K562 (cell line): ENCODE measurements at regions not wholly inside any gene's neighbourhood (a gene's known extent, or its start where the extent isn't known, plus 50 kb on each side); places are given as distances from the start of the nearest gene placed in this dataset.

Experiments used
- ATAC-seq: fragments of 200-7000 bp; cut with Tn5 transposase; 3 replicates; pipeline ENCODE4 v1.9.1; 2020; ENCODE audit warnings: moderate library complexity
- BruUV-seq: library from RNA; stranded (reverse); fragments of 400-500 nt; replicated peaks from 2 replicates; lab custom pipeline; 2021; lab: Mats Ljungman, UMichigan
- CTCF ChIA-PET: fragments of 300-600 bp; formaldehyde crosslinking; extraction: SDS; loops from one replicate; lab custom pipeline; 2021; ENCODE audit warnings: low intra/inter-chr PET ratio; lab: Yijun Ruan, JAX
- POLR2A ChIA-PET: fragments of 300-600, 350-650 bp; sonication (Branson Sonifier 250); formaldehyde crosslinking; extraction: SDS; loops from one replicate; lab custom pipeline; 2021; ENCODE audit warnings: antibody characterized with exemption, inconsistent platforms; lab: Yijun Ruan, JAX
- DNase-seq, 4 experiments: peaks; one replicate each; pipeline versions ENCODE4 v3.0.0 to v3.0.0-alpha.2; 2011 to 2018; ENCODE audit warnings: low spot score in 3 of 4, mixed read lengths in 3 of 4; ENCODE audit errors: extremely low read depth in 1 of 4
- FAIRE-seq: peaks from 2 replicates; lab custom pipeline; 2011; peaks lifted over from hg19 to GRCh38; lab: Jason Lieb, UNC
- H2AFZ ChIP-seq: 2 replicates; pipeline ENCODE4 v1.6.0; 2011; ENCODE audit warnings: low read depth, low read length, control low read depth, inconsistent platforms
- H3K27ac ChIP-seq: fragments of 200-600 bp; 3 replicates; pipeline ENCODE4 v1.8.0; 2011; ENCODE audit warnings: low read depth, mild to moderate bottlenecking, control low read depth, inconsistent platforms, low read length, moderate library complexity, mixed read lengths; ENCODE audit errors: extremely low read depth
- H3K27me3 ChIP-seq, 2 experiments: fragments of 300-600 bp in 1 of 2; 2 replicates in 1 of 2; 3 replicates in 1 of 2; pipeline versions ENCODE4 v1.6.0 to v1.8.0; 2011; ENCODE audit warnings: inconsistent platforms in 2 of 2, low read length in 2 of 2, mild to moderate bottlenecking in 1 of 2, mixed read lengths in 1 of 2, moderate library complexity in 1 of 2; ENCODE audit not compliant: control insufficient read depth in 2 of 2, insufficient read depth in 2 of 2
- H3K36me3 ChIP-seq: fragments of 300-600 bp; 3 replicates; pipeline ENCODE4 v1.8.0; 2011; ENCODE audit warnings: mild to moderate bottlenecking, low read length, inconsistent platforms; ENCODE audit not compliant: control insufficient read depth, insufficient read depth
- H3K4me1 ChIP-seq, 2 experiments: fragments of 200-600 bp in 1 of 2; replicated peaks in 1 of 2; 2 replicates in 1 of 2; 3 replicates in 1 of 2; pipeline versions ENCODE4 v1.5.1 to v1.8.0; 2011; ENCODE audit warnings: inconsistent platforms in 2 of 2, low read length in 2 of 2, mild to moderate bottlenecking in 1 of 2, mixed read lengths in 1 of 2, moderate library complexity in 1 of 2; ENCODE audit not compliant: control insufficient read depth in 2 of 2, insufficient read depth in 2 of 2
- H3K4me2 ChIP-seq: 2 replicates; pipeline ENCODE4 v1.6.1; 2011; ENCODE audit warnings: low read length, control low read depth, inconsistent platforms, mixed read lengths; ENCODE audit not compliant: insufficient read depth
- H3K4me3 ChIP-seq: fragments of 200-600 bp; sonication (generic), shearing (Covaris generic); 2 replicates; pipeline ENCODE4 v1.5.1; 2016; ENCODE audit warnings: control low read depth, inconsistent platforms
- H3K79me2 ChIP-seq: fragments of 200-600 bp; 3 replicates; pipeline ENCODE4 v1.8.0; 2011; ENCODE audit warnings: low read length, inconsistent platforms; ENCODE audit not compliant: control insufficient read depth, insufficient read depth
- H3K9ac ChIP-seq, 2 experiments: 2 replicates each; pipeline versions ENCODE4 v1.6.0 to v1.6.1; 2011; ENCODE audit warnings: low read depth in 2 of 2, low read length in 2 of 2, control low read depth in 1 of 2, inconsistent platforms in 1 of 2, mild to moderate bottlenecking in 1 of 2, mixed read lengths in 1 of 2; ENCODE audit not compliant: insufficient read depth in 1 of 2
- H3K9me1 ChIP-seq: one replicate; pipeline ENCODE4 v1.6.0; 2011; ENCODE audit warnings: inconsistent platforms, mild to moderate bottlenecking, low read length, moderate library complexity; ENCODE audit not compliant: control insufficient read depth, insufficient read depth
- H3K9me3 ChIP-seq: replicated peaks from 2 replicates; pipeline ENCODE4 v1.5.1; 2011; ENCODE audit warnings: low read depth, low read length, inconsistent platforms; ENCODE audit not compliant: control insufficient read depth, insufficient read depth
- H4K20me1 ChIP-seq: replicated peaks from 2 replicates; pipeline ENCODE4 v1.6.1; 2011; ENCODE audit warnings: low read length, inconsistent platforms, mixed read lengths; ENCODE audit not compliant: control insufficient read depth, insufficient read depth
- ETV1 ChIP-seq: fragments of 450-650 bp; conservative IDR thresholded peaks from 2 replicates; pipeline ENCODE4 v1.6.1; 2016; ENCODE audit warnings: missing genetic modification characterization, control low read depth, low read depth, missing compliant biosample characterization
- NEUROD1 ChIP-seq: fragments of 150-350 bp; IDR thresholded peaks from 2 replicates; pipeline ENCODE4 v1.6.1; 2014; ENCODE audit warnings: borderline replicate concordance, low read length, low read depth; ENCODE audit not compliant: partially characterized antibody
- RBM14 ChIP-seq: fragments of 200-400 bp; formaldehyde crosslinking; IDR thresholded peaks from 2 replicates; pipeline ENCODE4 v1.6.1; 2018; ENCODE audit warnings: low read depth, mild to moderate bottlenecking, low read length, moderate library complexity, borderline replicate concordance; ENCODE audit not compliant: insufficient read depth
- RFX7 ChIP-seq: fragments of 250-450 bp; sonication (Bioruptor Pico); IDR thresholded peaks from 2 replicates; pipeline ENCODE4 v1.5.1; 2021; ENCODE audit warnings: mild to moderate bottlenecking
- U2AF1 ChIP-seq: fragments of 200-400 bp; formaldehyde crosslinking; optimal IDR thresholded peaks from 2 replicates; pipeline ENCODE3; 2017; ENCODE audit warnings: mild to moderate bottlenecking, low read depth, low read length, moderate library complexity
- ZNF316 ChIP-seq: fragments of 450-650 bp; IDR thresholded peaks from 2 replicates; pipeline ENCODE4 v1.6.1; 2016
- ZNF354B ChIP-seq: fragments of 250-450 bp; sonication (Bioruptor Pico); IDR thresholded peaks from 2 replicates; pipeline ENCODE4 v1.4.0; 2020
- ZNF764 ChIP-seq: fragments of 250-450 bp; sonication (Bioruptor Pico); IDR thresholded peaks from 2 replicates; pipeline ENCODE4 v1.4.0; 2020; ENCODE audit warnings: low read depth, mild to moderate bottlenecking, moderate library complexity
- WGBS: fragments of 100-300 bp; shearing (Covaris generic); methylation state at CpG from one replicate; pipeline ENCODE4 v1.1.6; 2016; ENCODE audit warnings: low coverage, mixed read lengths; ENCODE audit not compliant: insufficient coverage; ENCODE audit errors: missing lambda C conversion rate; 5-methylcytosine and 5-hydroxymethylcytosine counted together
- in situ Hi-C: fragments of 300-500 bp; cut with MboI; formaldehyde crosslinking; loops from 4 replicates; pipeline ENCODE4 v1.15.0; 2018; ENCODE audit warnings: inconsistent platforms, mixed read lengths
- intact Hi-C: fragments of 100-400 bp; cut with micrococcal nuclease; formaldehyde crosslinking; loops from 2 replicates; pipeline ENCODE4 v1.14.2; 2022

- H3K4me2 ChIP-seq: no peak overlapping the region
- no peak overlapping the region for H3K9ac ChIP-seq
- no TSS peak for BruUV-seq
- intact Hi-C loops: no loop called here
- H3K27ac ChIP-seq: no peak overlapping the region
- TF ChIP-seq RBM14: no peak
- no peak for TF ChIP-seq ZNF764 (CRISPR knock-in tag)
- no peak for TF ChIP-seq NEUROD1
- no peak for TF ChIP-seq RFX7 (CRISPR knock-in tag)
- TF ChIP-seq ETV1 (tag): no peak
- TF ChIP-seq ZNF316: no peak
- no peak for TF ChIP-seq ZNF354B (CRISPR knock-in tag)
- TF ChIP-seq U2AF1: no peak
- TF ChIP-seq, all 486 proteins: peak for 0
- ChIA-PET CTCF (no interaction called here), POLR2A (no interaction called here)
- no peak for FAIRE-seq
- H3K79me2 ChIP-seq: no peaks in the 10 kb centered on the region
- ATAC-seq: no peak
- in situ Hi-C loops: no loop called here
- H2AFZ ChIP-seq: no peak overlapping the region
- H3K27me3 ChIP-seq: no peaks in the 10 kb centered on the region
- no peaks in the 10 kb centered on the region for H3K9me1 ChIP-seq
- no peak for DNase-seq
- no peaks in the 10 kb centered on the region for H3K9me3 ChIP-seq
- no peaks in the 10 kb centered on the region for H3K4me1 ChIP-seq
- no peaks in the 10 kb centered on the region for H4K20me1 ChIP-seq
- no peaks in the 10 kb centered on the region for H3K36me3 ChIP-seq
- no peak overlapping the region for H3K4me3 ChIP-seq
- 0% methylated on average over 3 of the region's 3 CpGs for WGBS
These were observed 401.5 kb upstream of the ETAA1 start for GRCh38 chr2:66995636-66996035.
